ENCODE measurements at regions not wholly inside any gene's neighbourhood (a gene's known extent, or its start where the extent isn't known, plus 50 kb on each side); places are given as distances from the start of the nearest gene placed in this dataset.
A peak's percentile ranks its signal among the peaks of the same experiment; 100 is the strongest.

DNA sequence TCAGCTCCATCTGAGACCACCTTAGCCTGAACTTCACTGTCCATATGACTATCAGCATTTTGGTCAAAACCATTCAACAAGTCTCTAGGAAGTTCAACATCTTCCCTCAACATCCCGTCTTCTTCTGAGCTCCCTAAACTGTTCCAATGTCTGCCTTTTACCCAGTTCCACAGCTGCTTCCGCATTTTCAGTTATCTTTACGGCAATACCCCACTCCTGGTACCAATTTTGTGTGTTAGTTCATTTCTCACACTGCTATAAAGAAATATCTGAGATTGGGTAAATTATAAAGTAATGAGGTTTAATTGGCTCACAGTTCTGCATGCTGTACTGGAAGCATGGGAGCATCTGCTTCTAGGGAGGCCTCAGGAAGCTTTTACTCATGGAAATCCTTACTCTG lies 771.2 kb downstream of the SLITRK6 start:
- no peak overlapping the region for H3K4me2 ChIP-seq (ENCODE audit: low read depth, low read length, poor library complexity, severe bottlenecking)
- H2AFZ ChIP-seq (ENCODE audit: low read length): peak overlapping the region; percentile 51; the same call in 1 of the 2 replicates
- H4K20me1 ChIP-seq (ENCODE audit: insufficient read depth, low read depth, low read length): no peaks in the 10 kb centered on the region
- no peaks in the 10 kb centered on the region for H3K27me3 ChIP-seq (ENCODE audit: low read length)
- peaks cover 19% of the 10 kb centered on the region for H3K9me3 ChIP-seq (ENCODE audit: low read length)
- H3K4me3 ChIP-seq (ENCODE audit: low read length): no peak overlapping the region
- no peaks in the 10 kb centered on the region for H3K9me2 ChIP-seq (replicated peaks; ENCODE audit: insufficient read depth, low read length)
- H3K79me2 ChIP-seq (ENCODE audit: low read length): no peaks in the 10 kb centered on the region
- H3K9ac ChIP-seq (ENCODE audit: low read length): no peak overlapping the region
- no peak for DNase-seq
- no peak overlapping the region for H3K27ac ChIP-seq (ENCODE audit: low read length)
- no peaks in the 10 kb centered on the region; the same call in 1 of the 2 replicates for H3K36me3 ChIP-seq (ENCODE audit: insufficient read depth, low read length)
- H3K4me1 ChIP-seq (ENCODE audit: low read length): peaks cover 4% of the 10 kb centered on the region; the same call in 1 of the 2 replicates

DNA sequence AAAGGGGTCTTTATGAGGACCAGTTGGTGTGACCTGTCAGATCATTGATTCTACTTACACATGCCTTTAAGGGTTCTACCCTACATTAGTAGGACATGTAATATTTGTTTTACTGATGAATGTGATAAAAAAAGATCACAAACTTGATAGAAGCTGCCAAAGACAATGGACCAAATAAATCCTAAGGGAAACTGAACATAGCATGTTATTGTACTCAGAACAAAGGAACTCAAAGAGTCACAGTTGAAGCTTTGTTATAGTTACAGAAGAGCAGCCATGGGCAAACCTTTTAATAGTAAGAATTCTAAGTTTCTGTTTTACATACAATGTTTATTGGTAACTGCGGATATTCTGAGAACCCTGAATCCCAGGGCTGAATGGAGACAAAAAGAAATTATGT lies 780.1 kb downstream of the SLITRK6 start:
- no peaks in the 10 kb centered on the region for H3K4me1 ChIP-seq (ENCODE audit: low read length)
- no peak for DNase-seq
- H2AFZ ChIP-seq (ENCODE audit: low read length): peak overlapping the region; percentile 50; the same call in 1 of the 2 replicates
- H3K27ac ChIP-seq (ENCODE audit: low read length): no peak overlapping the region
- no peaks in the 10 kb centered on the region; the same call in 1 of the 2 replicates for H3K9me3 ChIP-seq (ENCODE audit: low read length)
- H3K4me2 ChIP-seq (ENCODE audit: low read depth, low read length, poor library complexity, severe bottlenecking): no peak overlapping the region
- H3K27me3 ChIP-seq (ENCODE audit: low read length): no peaks in the 10 kb centered on the region
- H4K20me1 ChIP-seq (ENCODE audit: insufficient read depth, low read depth, low read length): no peaks in the 10 kb centered on the region
- no peak overlapping the region for H3K9ac ChIP-seq (ENCODE audit: low read length)
- no peaks in the 10 kb centered on the region for H3K36me3 ChIP-seq (ENCODE audit: insufficient read depth, low read length)
- no peaks in the 10 kb centered on the region for H3K9me2 ChIP-seq (replicated peaks; ENCODE audit: insufficient read depth, low read length)
- no peak overlapping the region for H3K4me3 ChIP-seq (ENCODE audit: low read length)
- H3K79me2 ChIP-seq (ENCODE audit: low read length): no peaks in the 10 kb centered on the region

DNA sequence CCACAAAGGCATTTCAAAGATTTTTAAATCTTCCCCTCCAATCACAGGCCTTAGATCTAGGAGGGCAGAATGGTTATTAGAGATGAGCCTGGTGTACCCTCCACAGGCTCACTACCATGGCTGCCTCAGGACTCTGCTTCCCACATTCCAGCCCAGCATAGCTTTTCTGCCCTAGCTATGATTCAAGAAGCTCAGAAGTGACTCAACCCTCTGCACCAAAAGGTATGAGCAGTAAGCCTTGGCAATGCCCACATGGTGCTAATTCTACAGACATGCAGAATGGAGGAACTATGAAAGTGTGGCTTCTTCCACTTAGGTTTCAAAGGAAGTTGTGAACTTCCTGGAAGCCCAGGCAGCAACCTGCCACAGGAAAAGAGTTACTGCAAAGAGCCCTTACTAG lies 786.2 kb downstream of the SLITRK6 start:
- no peak overlapping the region for H3K4me2 ChIP-seq (ENCODE audit: low read depth, low read length, poor library complexity, severe bottlenecking)
- no peak overlapping the region for H3K27ac ChIP-seq (ENCODE audit: low read length)
- 0 out of 2 replicates have a peak overlapping the region, but pooled peaks have one; percentile 42 for H2AFZ ChIP-seq (ENCODE audit: low read length)
- no peaks in the 10 kb centered on the region for H3K9me2 ChIP-seq (replicated peaks; ENCODE audit: insufficient read depth, low read length)
- 0 out of 2 replicates have a peak, but pooled peaks cover 4% of the 10 kb centered on the region for H3K9me3 ChIP-seq (ENCODE audit: low read length)
- no peak overlapping the region for H3K4me3 ChIP-seq (ENCODE audit: low read length)
- H3K9ac ChIP-seq (ENCODE audit: low read length): no peak overlapping the region
- no peaks in the 10 kb centered on the region for H4K20me1 ChIP-seq (ENCODE audit: insufficient read depth, low read depth, low read length)
- no peaks in the 10 kb centered on the region for H3K4me1 ChIP-seq (ENCODE audit: low read length)
- H3K79me2 ChIP-seq (ENCODE audit: low read length): no peaks in the 10 kb centered on the region
- DNase-seq: no peak
- no peaks in the 10 kb centered on the region for H3K27me3 ChIP-seq (ENCODE audit: low read length)
- H3K36me3 ChIP-seq (ENCODE audit: insufficient read depth, low read length): no peaks in the 10 kb centered on the region

DNA sequence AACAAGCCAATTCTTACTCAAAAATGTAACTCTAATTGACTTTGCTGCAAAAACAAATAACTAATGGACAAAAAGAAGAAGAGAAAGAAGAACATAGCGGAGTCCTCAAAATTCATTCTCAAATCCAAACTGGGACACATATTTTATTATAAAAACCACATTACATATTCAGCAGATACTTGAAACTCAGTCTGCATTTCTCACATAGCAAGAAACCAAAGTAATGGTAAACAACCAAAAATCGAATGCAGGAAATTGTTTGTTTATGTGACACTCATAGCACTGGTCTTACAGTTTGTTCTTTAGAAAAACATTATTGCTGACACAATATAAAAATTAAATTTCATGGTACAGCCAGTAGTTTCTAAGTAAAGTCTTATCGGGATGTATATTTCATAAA lies 789.8 kb downstream of the SLITRK6 start:
- Histone ChIP-seq H3K4me1 (ENCODE audit: low read length) (peaks cover 3% of the 10 kb centered on the region), H3K4me2 (ENCODE audit: low read depth, low read length, poor library complexity, severe bottlenecking) (no peak overlapping the region), H3K79me2 (ENCODE audit: low read length) (no peaks in the 10 kb centered on the region), H4K20me1 (ENCODE audit: insufficient read depth, low read depth, low read length) (no peaks in the 10 kb centered on the region), H3K27me3 (ENCODE audit: low read length) (no peaks in the 10 kb centered on the region), H3K27ac (ENCODE audit: low read length) (no peak overlapping the region), H3K9me3 (ENCODE audit: low read length) (0 out of 2 replicates have a peak, but pooled peaks cover 4% of the 10 kb centered on the region), H3K9me2 (replicated peaks; ENCODE audit: insufficient read depth, low read length) (no peaks in the 10 kb centered on the region), H3K4me3 (ENCODE audit: low read length) (no peak overlapping the region; the same call in 1 of the 2 replicates), H2AFZ (ENCODE audit: low read length) (no peak overlapping the region), H3K36me3 (ENCODE audit: insufficient read depth, low read length) (no peaks in the 10 kb centered on the region), H3K9ac (ENCODE audit: low read length) (no peak overlapping the region)
- no peak for DNase-seq

DNA sequence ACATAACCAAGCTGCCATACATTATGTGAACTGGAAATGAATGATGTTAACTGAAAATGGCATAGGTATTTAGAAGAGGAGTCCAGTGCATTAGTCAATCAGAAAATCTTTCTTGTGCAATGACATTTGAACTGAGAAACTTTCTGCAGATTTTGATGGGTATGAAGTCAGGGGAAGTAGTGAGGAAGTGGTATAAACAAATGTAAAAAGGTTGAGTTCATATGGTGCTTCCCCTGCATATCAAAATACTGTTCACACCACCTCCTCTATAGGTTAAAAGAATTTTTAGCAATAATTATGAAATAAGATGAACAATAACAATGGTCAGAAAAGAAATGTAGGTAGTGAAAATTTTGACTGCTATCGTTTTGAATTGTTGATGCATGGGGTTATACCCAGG lies 800.0 kb downstream of the SLITRK6 start:
- H3K4me3 ChIP-seq (ENCODE audit: low read length): no peak overlapping the region
- no peak for DNase-seq
- no peak overlapping the region for H3K9ac ChIP-seq (ENCODE audit: low read length)
- no peaks in the 10 kb centered on the region for H3K79me2 ChIP-seq (ENCODE audit: low read length)
- no peaks in the 10 kb centered on the region for H4K20me1 ChIP-seq (ENCODE audit: insufficient read depth, low read depth, low read length)
- no peaks in the 10 kb centered on the region; the same call in none of the 2 replicates for H3K9me3 ChIP-seq (ENCODE audit: low read length)
- H3K4me1 ChIP-seq (ENCODE audit: low read length): peaks cover under 1% of the 10 kb centered on the region; the same call in 1 of the 2 replicates
- H3K27ac ChIP-seq (ENCODE audit: low read length): no peak overlapping the region
- H3K9me2 ChIP-seq (replicated peaks; ENCODE audit: insufficient read depth, low read length): no peaks in the 10 kb centered on the region
- no peak overlapping the region for H3K4me2 ChIP-seq (ENCODE audit: low read depth, low read length, poor library complexity, severe bottlenecking)
- H3K36me3 ChIP-seq (ENCODE audit: insufficient read depth, low read length): no peaks in the 10 kb centered on the region
- peak overlapping the region; percentile 82 for H2AFZ ChIP-seq (ENCODE audit: low read length)
- no peaks in the 10 kb centered on the region for H3K27me3 ChIP-seq (ENCODE audit: low read length)

DNA sequence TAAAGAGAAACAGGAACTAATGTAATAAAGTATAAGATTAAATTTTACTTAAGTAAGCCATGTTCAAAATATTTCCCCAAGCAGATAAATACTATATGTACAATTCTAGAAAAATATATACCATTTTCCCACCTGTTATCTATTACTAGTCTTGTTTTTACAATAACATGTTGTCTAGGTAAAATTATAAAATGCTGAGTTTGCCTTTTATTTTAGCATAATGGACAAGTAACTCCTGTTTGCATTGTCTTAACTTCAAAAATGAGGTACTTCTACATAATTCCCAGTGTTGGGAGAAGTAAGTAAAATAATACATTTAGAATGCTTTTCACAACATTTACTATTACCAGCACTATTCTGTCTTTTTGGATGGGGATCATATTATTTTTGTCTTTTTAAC lies 800.5 kb downstream of the SLITRK6 start:
- DNase-seq: no peak
- Histone ChIP-seq H3K27me3 (ENCODE audit: low read length) (no peaks in the 10 kb centered on the region), H3K4me2 (ENCODE audit: low read depth, low read length, poor library complexity, severe bottlenecking) (no peak overlapping the region), H4K20me1 (ENCODE audit: insufficient read depth, low read depth, low read length) (no peaks in the 10 kb centered on the region), H3K36me3 (ENCODE audit: insufficient read depth, low read length) (no peaks in the 10 kb centered on the region), H3K9me2 (replicated peaks; ENCODE audit: insufficient read depth, low read length) (no peaks in the 10 kb centered on the region), H3K79me2 (ENCODE audit: low read length) (no peaks in the 10 kb centered on the region), H3K9ac (ENCODE audit: low read length) (no peak overlapping the region), H3K27ac (ENCODE audit: low read length) (no peak overlapping the region), H2AFZ (ENCODE audit: low read length) (peak overlapping the region; percentile 82), H3K9me3 (ENCODE audit: low read length) (no peaks in the 10 kb centered on the region; the same call in none of the 2 replicates), H3K4me3 (ENCODE audit: low read length) (no peak overlapping the region), H3K4me1 (ENCODE audit: low read length) (no peaks in the 10 kb centered on the region; the same call in 1 of the 2 replicates)

DNA sequence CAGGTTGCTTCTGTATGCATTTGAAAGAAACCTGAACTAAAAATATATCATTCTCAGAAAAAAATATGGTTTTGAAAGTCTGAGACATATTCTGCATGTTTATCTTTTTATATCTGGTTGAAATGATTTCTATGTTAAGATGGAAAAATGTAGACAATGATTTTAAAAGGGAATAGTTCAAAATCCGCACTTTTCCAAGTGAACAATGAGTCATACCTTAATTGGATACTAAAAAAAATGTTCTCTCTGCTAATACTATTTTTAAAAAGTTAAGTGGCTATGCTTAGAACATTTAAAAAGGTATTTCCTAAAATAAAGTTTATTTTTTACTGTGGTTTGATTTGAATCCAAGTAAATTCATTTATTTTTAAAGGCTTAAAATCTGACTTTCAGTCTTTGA lies 801.4 kb downstream of the SLITRK6 start:
- Histone ChIP-seq H3K4me3 (ENCODE audit: low read length) (no peak overlapping the region), H2AFZ (ENCODE audit: low read length) (peak overlapping the region; percentile 76), H3K9me2 (replicated peaks; ENCODE audit: insufficient read depth, low read length) (no peaks in the 10 kb centered on the region), H3K79me2 (ENCODE audit: low read length) (no peaks in the 10 kb centered on the region), H3K27ac (ENCODE audit: low read length) (no peak overlapping the region), H3K4me1 (ENCODE audit: low read length) (no peaks in the 10 kb centered on the region; the same call in 1 of the 2 replicates), H3K36me3 (ENCODE audit: insufficient read depth, low read length) (no peaks in the 10 kb centered on the region), H4K20me1 (ENCODE audit: insufficient read depth, low read depth, low read length) (no peaks in the 10 kb centered on the region), H3K9me3 (ENCODE audit: low read length) (no peaks in the 10 kb centered on the region; the same call in 1 of the 2 replicates), H3K4me2 (ENCODE audit: low read depth, low read length, poor library complexity, severe bottlenecking) (no peak overlapping the region), H3K9ac (ENCODE audit: low read length) (no peak overlapping the region), H3K27me3 (ENCODE audit: low read length) (no peaks in the 10 kb centered on the region)
- DNase-seq: no peak

DNA sequence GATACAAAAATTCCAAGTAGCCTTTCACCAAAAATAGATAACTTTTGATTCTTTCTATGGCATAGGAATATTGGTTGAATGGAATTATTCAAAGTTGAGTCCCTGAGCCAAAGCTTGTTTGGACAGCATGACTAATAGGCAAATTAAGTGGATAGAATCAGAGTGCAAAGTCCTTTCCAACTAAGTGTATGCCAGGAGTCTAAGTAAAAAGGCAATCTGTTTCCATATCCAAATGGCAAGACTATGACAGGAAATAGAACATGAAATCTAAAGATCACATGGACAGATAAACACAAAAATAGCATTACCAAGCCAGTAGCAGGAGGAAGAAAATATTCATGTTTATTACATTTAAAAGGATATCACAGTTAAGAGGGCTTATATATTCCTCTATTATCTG lies 804.6 kb downstream of the SLITRK6 start:
- no peaks in the 10 kb centered on the region for H3K9me2 ChIP-seq (replicated peaks; ENCODE audit: insufficient read depth, low read length)
- H3K27ac ChIP-seq (ENCODE audit: low read length): no peak overlapping the region
- peaks cover 6% of the 10 kb centered on the region for H3K9me3 ChIP-seq (ENCODE audit: low read length)
- H4K20me1 ChIP-seq (ENCODE audit: insufficient read depth, low read depth, low read length): no peaks in the 10 kb centered on the region
- no peak overlapping the region for H3K4me3 ChIP-seq (ENCODE audit: low read length)
- no peak for DNase-seq
- peak overlapping the region; percentile 32; the same call in 1 of the 2 replicates for H2AFZ ChIP-seq (ENCODE audit: low read length)
- H3K9ac ChIP-seq (ENCODE audit: low read length): no peak overlapping the region
- H3K27me3 ChIP-seq (ENCODE audit: low read length): no peaks in the 10 kb centered on the region
- H3K4me2 ChIP-seq (ENCODE audit: low read depth, low read length, poor library complexity, severe bottlenecking): no peak overlapping the region
- H3K36me3 ChIP-seq (ENCODE audit: insufficient read depth, low read length): no peaks in the 10 kb centered on the region
- no peaks in the 10 kb centered on the region; the same call in 1 of the 2 replicates for H3K4me1 ChIP-seq (ENCODE audit: low read length)
- no peaks in the 10 kb centered on the region for H3K79me2 ChIP-seq (ENCODE audit: low read length)
